ENCODE measurements at regions not wholly inside any gene's neighbourhood (a gene's known extent, or its start where the extent isn't known, plus 50 kb on each side); places are given as distances from the start of the nearest gene placed in this dataset.

DNA sequence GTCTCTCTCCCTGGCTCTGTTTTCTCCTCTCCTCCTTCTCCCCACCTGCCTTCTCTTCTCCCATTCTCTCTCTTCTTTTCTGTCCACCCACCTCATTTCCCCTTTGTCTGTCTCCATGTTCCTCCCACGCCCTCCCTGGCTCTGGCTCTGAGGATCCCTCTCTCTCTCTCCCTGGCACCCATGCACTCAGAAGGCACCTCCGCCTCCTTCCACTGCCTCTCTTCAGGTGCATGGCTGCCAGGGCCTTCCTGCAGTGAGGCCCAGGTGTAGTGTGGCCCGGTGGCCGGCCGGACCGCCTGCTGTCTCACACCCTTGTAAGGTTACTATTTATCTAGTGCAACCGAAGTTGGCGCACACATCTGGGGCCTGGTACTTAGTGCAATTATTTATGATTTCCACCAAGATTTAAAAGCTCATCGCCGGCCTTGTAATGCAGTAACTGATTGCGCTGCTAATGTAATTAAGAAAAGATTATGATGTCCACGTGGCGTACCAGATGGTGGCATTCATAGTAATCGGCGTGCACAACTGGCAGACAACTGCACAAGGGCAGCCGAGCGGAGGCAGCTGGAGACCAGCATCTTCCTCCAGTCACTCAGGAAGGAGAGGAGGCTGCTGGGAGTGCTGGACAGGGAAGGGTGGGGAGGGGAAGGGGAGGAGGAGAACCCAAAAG is 50.4 kb upstream of the MVB12B start:
- H3K4me3 Mint-ChIP-seq, result no peak overlapping the region
- TF ChIP-seq, protein P1, sequence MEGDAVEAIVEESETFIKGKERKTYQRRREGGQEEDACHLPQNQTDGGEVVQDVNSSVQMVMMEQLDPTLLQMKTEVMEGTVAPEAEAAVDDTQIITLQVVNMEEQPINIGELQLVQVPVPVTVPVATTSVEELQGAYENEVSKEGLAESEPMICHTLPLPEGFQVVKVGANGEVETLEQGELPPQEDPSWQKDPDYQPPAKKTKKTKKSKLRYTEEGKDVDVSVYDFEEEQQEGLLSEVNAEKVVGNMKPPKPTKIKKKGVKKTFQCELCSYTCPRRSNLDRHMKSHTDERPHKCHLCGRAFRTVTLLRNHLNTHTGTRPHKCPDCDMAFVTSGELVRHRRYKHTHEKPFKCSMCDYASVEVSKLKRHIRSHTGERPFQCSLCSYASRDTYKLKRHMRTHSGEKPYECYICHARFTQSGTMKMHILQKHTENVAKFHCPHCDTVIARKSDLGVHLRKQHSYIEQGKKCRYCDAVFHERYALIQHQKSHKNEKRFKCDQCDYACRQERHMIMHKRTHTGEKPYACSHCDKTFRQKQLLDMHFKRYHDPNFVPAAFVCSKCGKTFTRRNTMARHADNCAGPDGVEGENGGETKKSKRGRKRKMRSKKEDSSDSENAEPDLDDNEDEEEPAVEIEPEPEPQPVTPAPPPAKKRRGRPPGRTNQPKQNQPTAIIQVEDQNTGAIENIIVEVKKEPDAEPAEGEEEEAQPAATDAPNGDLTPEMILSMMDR (IDR thresholded peaks at IDR 0.05), result no peak
- intact Hi-C loops (cut with micrococcal nuclease), result no loop called here
- H3K27me3 ChIP-seq (ENCODE audit: control insufficient read depth in 2 of 2, insufficient read depth in 2 of 2, low read length in 2 of 2), result no peaks in the 10 kb centered on the region
- H3K36me3 Mint-ChIP-seq, result no peaks in the 10 kb centered on the region
- H3K79me2 ChIP-seq (ENCODE audit: insufficient read depth, low read length), result no peaks in the 10 kb centered on the region
- DNase-seq, result no peak
- H3K4me1 Mint-ChIP-seq, result no peaks in the 10 kb centered on the region
- H3K9me3 ChIP-seq (replicated peaks in 1 of 2; ENCODE audit: control insufficient read depth in 1 of 2, insufficient read depth in 1 of 2, low read length in 2 of 2), result no peaks in the 10 kb centered on the region
- no peaks in the 10 kb centered on the region for H4K20me1 ChIP-seq (ENCODE audit: insufficient read depth, low read length)
- no peak overlapping the region for H3K27ac ChIP-seq (ENCODE audit: low read depth in 1 of 2, low read length in 2 of 2)
- peaks cover 0 to 17% (median 13%) of the 10 kb centered on the region in 7 donors for H3K9me3 Mint-ChIP-seq
- H3K4me1 ChIP-seq (ENCODE audit: control insufficient read depth in 1 of 2, insufficient read depth in 2 of 2, low read length in 2 of 2), result no peaks in the 10 kb centered on the region
- H2AFZ ChIP-seq (ENCODE audit: insufficient read depth, low read depth, low read length, poor library complexity, severe bottlenecking), result no peak overlapping the region
- H3K36me3 ChIP-seq (replicated peaks in 1 of 2; ENCODE audit: control insufficient read depth in 1 of 2, insufficient read depth in 2 of 2, low read length in 2 of 2), result no peaks in the 10 kb centered on the region
- no peak overlapping the region for H3K4me3 ChIP-seq (replicated peaks in 1 of 3; ENCODE audit: low read depth in 2 of 3, low read length in 3 of 3)
- H3K4me2 ChIP-seq (replicated peaks; ENCODE audit: extremely low read depth, low read length, poor library complexity, severe bottlenecking), result no peak overlapping the region
- WGBS (ENCODE audit: insufficient coverage), result 100% methylated on average over 11 of the region's 17 CpGs
- peaks cover 5 to 18% (median 14%) of the 10 kb centered on the region in 3 donors for H3K27me3 Mint-ChIP-seq (ENCODE audit: low read depth in 3 of 3)
- no peak overlapping the region for H3K9ac ChIP-seq (ENCODE audit: insufficient read depth, low read length, poor library complexity, severe bottlenecking)
- no peak overlapping the region for H3K27ac Mint-ChIP-seq

All from CD14-positive monocyte (primary cell).